HUDEP-2 (cell line): ENCODE measurements at regions not wholly inside any gene's neighbourhood (a gene's known extent, or its start where the extent isn't known, plus 50 kb on each side); places are given as distances from the start of the nearest gene placed in this dataset.

Experiments used
- DNase-seq, 76 experiments: peaks; one replicate each; lab custom pipeline; 2025; ENCODE audit not compliant: unreplicated experiment in 76 of 76; lab: John Stamatoyannopoulos, UW

DNA sequence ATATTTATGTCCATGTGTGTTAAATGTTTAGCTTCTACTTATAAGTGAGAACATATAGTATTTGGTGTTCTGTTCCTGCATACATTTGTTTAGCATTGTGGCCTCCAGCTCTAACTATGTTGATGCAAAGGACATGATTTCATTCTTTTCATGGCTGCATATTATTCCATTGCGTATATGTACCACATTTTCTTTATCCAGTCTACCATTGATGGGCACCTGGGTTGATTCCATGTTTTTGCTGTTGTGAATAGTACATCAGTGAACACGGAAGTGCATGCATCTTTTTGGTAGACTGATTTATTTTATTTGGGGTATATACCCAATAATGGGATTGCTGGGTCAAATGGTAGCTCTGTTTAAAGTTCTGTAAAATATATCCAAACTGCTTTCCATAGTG is 359.0 kb downstream of the SLCO4C1 start:
- DNase-seq = no peak

DNA sequence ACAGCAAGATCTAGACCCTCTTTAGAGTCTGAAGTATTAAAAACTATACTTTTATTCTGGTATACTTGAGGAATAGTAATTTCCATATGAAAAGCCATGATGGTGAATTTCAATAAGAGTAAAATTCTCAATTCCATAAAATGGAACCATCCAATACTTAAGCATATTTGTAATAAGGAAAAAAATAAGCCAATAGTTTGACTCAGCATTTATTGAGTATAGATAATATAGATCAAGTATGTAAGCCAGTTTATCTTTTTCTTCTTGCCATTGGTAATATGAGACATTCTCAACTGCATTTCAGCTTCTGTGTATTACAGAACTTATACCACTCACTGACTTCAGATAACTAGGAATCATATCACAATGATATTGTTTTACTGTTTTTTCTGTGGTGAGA is 361.0 kb downstream of the SLCO4C1 start:
- DNase-seq = no peak

DNA sequence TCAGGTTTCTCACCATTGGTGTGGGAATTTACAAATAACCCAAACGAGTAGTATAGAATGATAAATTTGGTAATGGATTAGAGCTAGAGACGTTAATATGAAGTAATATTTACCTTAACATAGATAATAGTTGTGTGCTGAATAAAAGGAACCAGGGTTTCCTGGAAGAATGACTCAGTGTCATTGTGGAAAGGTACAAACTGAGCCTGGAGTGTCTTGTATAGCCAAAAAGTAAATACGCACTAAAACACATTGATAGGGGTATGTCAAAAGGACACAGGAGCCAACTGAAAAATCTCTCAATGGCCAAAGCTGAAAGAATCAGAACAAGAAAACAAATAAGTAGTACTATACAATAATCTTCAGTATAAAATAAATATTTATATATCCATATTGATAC is 363.5 kb downstream of the SLCO4C1 start:
- DNase-seq = no peak

DNA sequence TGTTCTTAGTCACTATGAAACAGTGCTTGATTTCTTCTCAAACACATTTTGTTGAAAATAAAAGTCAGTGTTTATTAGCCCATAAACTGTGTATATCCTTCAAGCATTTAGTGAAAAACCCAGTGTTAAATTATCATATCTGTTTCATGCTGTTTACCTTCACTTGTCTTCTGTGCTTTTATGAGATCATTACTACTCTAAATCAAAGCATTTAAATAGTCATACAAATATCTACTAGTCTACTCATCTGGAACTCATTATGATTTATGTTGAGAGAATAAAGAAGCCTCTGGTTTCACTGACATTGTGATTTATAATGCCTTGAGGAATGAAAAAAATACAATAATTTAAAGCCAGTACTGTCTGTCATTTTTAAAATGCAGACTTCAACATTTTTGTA is 366.5 kb downstream of the SLCO4C1 start:
- no peak for DNase-seq

DNA sequence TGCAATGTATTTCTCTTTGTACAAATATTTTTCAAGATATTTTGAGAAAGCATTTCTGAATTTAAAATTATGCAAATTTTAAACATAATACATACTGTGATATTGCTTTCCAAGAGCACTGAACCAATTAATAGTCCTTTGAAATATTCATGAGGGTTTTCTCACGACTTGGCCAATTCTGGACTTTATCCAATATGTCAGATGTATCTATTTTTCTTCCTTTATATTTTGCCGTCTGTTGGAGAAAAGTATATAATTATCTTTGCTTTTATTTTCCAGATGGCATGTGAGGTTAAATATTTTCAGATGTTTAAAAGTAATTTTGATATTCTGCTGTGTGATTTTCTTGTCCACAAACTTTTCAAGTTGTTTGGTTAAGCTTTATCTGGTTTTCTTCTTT is 378.9 kb downstream of the SLCO4C1 start:
- no peak for DNase-seq

DNA sequence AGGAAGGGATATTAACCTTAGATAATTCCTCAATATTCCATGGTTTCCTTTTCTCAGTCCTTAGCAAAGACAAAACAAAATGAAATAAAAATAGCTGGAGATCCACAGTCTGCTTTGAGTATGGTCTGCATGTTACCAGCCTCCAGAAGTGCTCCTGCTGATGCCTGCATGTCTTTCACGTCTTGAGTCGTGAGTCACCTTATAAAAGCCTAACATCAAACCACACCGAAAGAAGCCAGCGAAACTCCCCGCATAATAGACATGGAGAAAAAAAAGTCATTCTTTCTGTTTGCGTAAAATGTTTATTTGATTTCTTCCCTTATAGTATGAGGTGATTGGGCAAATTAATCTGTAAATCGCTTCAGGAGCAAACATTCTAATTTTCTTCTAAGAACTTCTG is 380.5 kb downstream of the SLCO4C1 start:
- no peak for DNase-seq

DNA sequence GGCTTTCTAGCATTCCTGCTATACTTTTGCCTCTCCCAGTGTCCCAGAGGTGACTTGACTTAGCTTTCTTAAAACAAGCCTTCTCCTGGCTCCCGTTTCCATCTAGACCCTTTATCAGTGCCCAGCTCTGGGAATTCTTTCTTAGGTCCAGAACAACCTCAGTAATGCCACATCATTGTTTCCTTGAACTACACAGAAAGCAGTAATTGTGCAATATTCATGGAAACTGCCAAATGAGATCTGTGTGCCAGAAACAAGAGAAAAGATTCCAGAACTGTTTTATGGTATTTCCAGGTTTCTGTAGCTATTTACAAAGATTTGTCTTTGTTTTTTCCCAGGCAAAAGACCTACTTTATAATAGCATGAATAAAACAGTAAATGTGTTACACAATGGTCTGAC is 391.3 kb downstream of the SLCO4C1 start:
- DNase-seq = no peak

DNA sequence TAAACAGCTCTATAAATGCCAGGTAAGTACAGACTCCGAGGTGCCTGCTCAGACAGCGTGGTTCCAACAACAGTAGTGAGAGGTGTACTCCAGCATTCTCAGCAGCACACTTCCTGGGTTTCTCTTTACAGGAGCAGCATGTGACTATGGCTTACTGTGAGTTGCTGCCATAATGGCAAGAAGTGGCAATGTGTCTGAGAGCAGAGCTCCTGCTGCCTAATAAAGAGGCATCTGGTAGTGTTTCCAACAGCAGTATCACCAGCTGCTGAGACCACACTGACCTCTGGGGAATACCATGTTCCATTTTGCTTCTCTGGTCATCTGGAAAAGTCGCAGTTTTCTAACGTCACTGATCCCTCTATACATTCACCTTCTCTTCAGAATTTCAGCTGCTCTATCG is 398.2 kb downstream of the SLCO4C1 start:
- DNase-seq = no peak

DNA sequence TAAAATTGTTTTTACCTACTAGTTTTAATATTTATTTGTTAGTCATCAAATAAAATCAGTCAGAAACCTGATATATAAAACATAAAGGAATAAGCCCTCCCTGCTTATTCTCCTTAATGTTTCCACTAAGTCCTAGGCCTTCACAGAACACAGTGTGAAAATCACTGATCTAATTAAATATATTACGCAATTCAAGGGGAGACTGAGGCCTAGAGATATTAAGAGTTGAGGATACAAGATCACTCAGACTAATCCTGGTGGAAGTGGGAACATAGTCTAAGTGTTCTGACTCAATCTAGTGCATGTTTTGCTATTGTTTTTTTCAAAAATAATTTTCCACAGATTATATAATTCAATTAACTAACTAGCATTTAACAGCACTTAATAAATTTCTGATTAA is 401.1 kb downstream of the SLCO4C1 start:
- no peak for DNase-seq

DNA sequence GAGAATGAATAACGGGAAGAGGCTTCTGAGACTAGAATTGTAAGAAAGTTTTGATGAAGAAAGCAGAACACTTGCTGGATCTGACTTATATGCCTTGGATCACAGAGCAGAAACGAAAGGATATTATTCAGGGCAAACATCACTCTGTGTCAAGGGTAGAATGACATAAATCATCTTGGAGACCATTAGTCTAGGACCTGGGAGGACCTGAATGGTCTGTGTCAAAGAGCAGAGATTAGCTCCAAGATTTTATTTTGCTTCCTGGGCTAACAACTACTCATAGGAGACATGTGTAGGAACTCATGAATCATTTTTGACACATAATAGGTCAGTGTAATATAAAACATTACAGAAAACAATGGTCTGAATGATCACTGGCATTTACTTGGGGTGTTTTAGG is 417.9 kb downstream of the SLCO4C1 start:
- DNase-seq = no peak

DNA sequence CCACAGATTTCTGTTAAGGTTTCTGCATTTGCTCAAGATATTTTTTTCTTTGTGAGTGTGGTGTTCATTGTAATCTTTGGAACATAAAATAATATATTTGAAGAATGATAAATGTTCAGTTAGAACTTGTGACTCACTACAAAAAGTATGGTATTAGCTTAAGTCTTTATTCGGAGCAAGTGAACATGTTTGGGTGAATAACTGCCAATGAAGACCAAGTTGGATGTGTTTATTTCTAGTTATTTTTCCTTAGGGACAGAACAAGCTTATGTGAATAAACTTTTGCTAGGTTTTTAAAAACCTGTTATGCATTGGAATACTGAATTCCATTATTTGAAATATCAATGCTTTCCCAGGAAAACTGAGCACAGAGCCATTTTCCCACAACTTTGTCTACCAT is 418.6 kb downstream of the SLCO4C1 start:
- no peak for DNase-seq

DNA sequence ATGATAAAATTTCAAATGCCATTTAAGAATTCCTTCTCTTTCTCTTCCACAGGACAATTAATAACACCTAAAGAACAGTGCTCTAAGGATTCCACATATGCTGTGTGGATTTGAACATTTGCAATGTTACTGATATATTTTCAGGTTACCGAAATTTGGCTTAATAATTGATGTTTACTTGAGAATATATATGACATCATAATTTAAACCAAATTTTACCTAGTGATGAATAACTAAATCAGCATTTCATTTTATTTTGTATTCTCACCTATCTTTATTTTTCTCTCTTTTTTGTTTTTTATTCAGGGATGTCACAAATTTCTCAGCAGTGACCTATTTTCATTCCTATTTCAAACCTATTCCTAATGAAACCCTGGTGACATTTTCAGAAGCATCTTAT is 429.6 kb downstream of the SLCO4C1 start:
- DNase-seq = no peak

DNA sequence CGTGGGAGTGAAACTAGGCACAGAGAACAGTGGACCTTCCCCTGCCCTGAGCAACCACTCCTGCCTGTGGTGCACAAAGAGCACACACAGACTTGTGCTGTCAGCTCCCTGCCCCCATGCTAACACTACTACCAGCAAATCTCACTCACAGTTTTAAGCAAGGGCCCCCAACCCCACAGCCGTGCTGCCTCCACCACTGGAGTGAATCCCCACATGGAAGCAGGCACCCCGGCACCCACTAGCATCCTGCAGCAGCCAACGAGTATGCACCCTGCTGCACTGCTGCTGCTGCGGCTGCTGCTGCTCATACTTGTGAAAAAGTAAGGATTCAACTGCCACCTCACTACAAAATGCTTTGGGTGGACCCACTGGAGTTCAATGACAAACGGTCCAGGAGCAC is 435.5 kb downstream of the SLCO4C1 start:
- DNase-seq = no peak

DNA sequence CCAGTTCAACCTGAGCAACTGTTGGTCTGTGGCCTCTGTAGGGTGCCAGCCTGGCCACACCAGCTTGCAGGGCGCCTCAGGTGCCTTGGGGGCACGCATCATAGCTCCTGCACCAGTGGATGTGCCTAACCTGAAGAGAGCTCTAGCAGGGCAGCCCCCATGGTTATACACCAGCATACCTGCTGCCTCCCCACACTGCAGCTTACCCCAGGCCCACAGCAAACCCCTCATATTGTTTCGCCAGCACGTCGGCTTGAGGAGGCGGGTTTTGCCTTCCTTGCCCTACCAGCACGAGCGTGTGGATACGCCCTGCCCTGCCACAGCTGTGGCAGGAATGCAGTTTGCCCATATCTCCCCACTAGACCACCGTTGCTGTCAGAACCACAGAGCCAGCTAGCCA is 435.9 kb downstream of the SLCO4C1 start:
- no peak for DNase-seq

DNA sequence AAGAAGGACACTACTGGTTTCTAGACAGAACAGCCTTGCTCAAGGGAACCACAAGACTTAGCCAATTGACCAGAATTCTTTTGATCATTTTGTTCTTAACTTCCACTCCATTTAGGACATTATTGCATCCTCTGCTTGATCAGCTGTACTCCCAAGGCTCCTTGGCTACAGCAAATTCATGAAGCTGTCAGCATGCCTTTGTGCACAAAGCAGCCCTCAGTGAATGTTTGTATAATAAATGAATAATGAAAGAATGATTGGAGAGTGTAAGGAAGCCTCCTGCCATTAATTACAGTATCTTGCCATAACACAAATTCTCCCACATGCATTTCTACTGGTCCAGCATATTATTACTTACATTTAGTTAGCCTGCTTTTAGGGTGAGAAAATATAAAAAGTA is 449.6 kb downstream of the SLCO4C1 start:
- DNase-seq = no peak

DNA sequence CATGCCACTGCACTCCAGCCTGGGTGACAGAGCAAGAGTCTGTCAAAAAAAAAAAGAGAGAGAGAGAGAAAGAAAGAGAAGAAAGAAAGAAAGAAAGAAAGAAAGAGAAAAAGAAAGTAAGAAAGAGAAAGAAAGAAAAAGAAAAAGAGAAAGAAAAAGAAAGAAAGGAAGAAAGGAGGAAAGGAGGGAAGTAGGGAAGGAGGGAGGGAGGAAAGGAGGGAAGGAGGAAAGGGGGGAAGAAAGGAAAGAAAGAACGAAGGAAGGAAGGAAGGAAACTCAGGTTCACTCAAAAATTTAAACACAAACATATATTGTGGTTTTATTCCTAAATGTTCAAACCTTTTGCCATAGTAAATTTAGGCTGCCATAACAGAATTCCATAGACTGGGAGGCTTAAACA is 453.0 kb downstream of the SLCO4C1 start:
- DNase-seq = no peak

DNA sequence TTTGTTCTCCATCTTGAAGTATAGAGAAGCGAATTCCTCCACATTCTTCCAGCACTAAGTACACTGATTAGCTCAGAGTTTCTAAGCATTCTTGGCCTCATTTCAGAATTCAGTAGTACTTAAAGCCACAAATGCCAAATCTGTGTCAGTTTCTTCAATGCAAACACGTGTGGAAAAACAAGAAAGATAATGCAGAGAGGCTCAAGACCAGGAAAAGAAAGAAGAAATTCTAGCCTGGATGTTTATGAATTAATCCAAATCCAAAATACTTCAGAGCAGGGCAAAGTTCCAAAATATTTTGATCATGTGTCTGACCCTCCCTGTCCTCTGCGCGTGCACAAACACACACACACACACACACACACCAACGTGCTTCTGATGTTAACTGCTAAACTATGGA is 457.6 kb downstream of the SLCO4C1 start:
- DNase-seq = no peak

DNA sequence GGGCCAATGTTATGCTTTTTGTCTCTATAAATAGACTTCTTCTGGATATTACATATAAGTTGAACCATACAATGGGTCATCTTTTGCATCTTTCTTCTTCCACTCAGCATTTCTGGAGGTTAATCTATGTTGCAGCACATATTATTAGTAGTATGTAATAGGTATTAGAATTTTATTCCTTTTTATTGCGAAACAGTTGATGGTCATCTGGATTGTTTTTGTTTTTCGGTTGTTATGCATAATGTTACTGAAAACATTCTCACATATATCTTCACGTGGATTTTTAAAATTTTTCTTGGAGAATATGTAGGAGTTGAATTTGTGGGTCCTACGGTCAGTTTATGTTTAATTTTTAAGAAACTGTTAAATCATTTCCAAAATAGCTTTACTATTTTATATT is 466.8 kb downstream of the SLCO4C1 start:
- DNase-seq = no peak

DNA sequence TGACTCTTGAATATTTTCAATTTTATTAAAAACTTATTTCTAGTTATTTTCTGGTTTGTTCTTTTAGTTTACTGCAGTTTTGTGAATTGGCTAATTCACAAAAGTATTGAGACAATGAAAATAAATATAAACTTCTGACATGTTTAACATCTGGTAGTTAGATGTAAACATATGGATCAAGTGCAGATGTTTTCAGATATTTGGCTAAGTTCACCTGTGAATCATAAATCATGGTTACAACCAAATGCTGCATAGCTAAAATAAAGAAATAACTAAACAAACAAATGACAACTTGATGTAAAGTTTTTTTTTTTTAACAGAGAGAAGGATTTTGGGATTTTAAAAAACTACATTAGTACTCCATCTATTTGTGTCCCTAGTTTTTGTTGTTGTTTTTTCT is 484.6 kb downstream of the SLCO4C1 start:
- no peak for DNase-seq

DNA sequence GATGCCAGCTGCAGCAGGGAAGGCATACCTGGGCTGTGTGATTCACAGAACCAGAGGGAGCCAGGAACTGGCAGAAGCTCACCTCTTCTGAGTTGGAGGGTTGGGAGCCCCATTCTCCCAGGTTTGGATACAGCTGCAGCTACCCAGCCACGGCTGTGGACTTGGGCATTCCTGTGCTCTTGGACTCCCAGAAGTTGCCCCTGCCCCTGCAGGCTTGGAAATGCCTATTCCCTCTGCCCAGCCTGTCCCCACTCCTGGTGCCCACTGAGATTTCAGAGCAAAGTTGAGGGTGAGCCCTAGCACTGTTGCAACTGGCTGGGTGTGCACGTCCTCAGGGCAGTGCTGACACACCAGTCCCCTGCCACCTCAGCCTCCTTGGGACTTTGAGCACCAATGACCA is 489.7 kb downstream of the SLCO4C1 start:
- DNase-seq = no peak

DNA sequence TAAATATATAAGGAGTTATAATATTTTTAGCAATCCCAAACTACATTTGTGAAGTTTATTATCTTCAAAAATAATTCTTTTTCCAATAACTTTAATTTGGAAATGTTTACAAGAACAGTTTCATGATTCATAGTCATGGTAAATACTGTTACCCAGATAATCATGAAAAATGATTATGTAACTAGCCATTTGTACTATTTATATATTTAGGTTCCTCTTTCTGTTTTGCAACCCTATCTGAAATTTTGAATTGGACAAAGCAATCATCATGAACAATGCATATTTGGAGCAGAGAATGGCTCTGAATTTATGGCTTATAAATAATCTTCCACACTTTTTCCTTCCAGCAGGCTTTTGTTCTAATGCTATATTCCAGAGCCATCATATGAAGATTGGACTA is 499.7 kb downstream of the SLCO4C1 start:
- DNase-seq = no peak

DNA sequence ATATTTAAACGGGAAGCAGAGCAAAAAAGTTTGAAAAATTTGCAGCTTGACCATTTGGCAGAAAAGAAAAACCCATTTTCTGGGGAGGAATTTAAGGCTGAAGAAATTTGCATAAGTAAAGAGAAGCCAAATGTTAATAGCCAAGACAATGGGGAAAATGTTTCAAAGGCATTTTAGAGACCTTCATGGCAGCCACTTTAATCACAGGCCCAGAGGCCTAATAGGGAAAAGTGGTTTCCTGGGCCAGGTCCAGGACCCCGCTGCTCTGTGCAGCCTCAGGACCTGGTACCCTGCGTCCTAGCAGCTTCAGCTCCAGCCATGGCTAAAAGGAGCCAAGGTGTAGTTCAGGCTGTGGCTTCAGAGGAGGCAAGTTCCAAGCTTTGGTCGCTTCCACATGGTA is 507.3 kb downstream of the SLCO4C1 start:
- no peak for DNase-seq

DNA sequence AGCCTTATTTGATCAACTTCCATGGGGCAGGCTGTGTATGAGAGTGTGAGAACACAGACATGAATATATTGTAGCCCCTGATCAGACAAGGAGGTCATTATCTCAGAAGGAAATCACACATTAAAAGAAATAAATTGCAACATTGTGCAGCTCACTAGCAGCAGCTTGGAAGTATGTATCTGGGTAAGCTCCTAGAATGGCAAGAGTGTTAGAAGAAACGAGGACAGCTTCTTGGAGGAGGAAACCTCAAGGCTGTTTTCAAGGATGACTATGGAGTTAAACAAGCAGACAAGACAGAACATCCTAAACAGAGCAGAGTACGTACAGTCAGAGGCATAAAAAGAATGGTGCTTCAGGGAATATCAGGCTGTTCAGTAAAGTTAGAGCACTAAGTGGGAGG is 511.0 kb downstream of the SLCO4C1 start:
- no peak for DNase-seq
